SK-N-SH treated with all-trans-retinoic acid at 6 μM for 48 hours (cell line): ENCODE measurements at regions not wholly inside any gene's neighbourhood (a gene's known extent, or its start where the extent isn't known, plus 50 kb on each side); places are given as distances from the start of the nearest gene placed in this dataset.

ENCODE experiments used
- GLIS3 ChIP-seq: fragments of 250-450 bp; sonication (Bioruptor Pico); IDR thresholded peaks from 2 replicates; pipeline ENCODE4 v1.5.0; 2020; ENCODE audit warnings: mild to moderate bottlenecking, moderate library complexity
- TF ChIP-seq, protein P1 (sequence below): fragments of 250-450 bp; sonication (Bioruptor Pico); IDR thresholded peaks from 2 replicates; pipeline ENCODE4 v1.8.0; 2021; ENCODE audit warnings: low read depth, mild to moderate bottlenecking, moderate library complexity, borderline replicate concordance

DNA sequence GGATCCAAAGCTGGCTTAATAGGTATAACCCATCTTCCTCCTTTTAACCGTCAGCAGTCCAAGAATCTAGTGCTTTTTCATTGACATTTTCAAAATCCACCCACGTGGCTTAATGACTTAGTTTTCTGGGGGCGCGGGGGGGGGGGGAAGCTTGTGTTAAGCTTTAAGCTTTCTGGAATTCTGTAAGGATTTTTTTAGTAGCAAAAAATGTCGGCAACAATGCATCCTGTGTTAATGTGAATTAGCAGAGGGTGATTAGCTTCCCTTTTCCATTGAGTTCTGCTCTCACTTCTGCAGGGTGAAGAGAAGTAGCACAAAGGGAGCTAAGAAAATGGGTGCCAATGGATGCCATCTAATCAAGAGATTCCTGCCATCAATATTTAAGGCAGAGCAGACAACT, 348.2 kb downstream of the SAMD5 start:
- TF ChIP-seq GLIS3 (CRISPR knock-in tag): no peak
- TF ChIP-seq, protein P1, sequence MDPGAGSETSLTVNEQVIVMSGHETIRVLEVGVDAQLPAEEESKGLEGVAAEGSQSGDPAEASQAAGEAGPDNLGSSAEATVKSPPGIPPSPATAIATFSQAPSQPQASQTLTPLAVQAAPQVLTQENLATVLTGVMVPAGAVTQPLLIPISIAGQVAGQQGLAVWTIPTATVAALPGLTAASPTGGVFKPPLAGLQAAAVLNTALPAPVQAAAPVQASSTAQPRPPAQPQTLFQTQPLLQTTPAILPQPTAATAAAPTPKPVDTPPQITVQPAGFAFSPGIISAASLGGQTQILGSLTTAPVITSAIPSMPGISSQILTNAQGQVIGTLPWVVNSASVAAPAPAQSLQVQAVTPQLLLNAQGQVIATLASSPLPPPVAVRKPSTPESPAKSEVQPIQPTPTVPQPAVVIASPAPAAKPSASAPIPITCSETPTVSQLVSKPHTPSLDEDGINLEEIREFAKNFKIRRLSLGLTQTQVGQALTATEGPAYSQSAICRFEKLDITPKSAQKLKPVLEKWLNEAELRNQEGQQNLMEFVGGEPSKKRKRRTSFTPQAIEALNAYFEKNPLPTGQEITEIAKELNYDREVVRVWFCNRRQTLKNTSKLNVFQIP: no peak
